H1 (cell line): ENCODE measurements at regions not wholly inside any gene's neighbourhood (a gene's known extent, or its start where the extent isn't known, plus 50 kb on each side); places are given as distances from the start of the nearest gene placed in this dataset.

ENCODE experiments used
- CTCF ChIA-PET: fragments of 300-600 bp; sonication (Branson Sonifier 250); formaldehyde crosslinking; loops from one replicate; lab custom pipeline; 2021; ENCODE audit not compliant: partially characterized antibody; lab: Charles Lee
- POLR2A ChIA-PET: fragments of 300-600 bp; sonication (Branson Sonifier 250); formaldehyde crosslinking; loops from one replicate; lab custom pipeline; 2021; ENCODE audit warnings: inconsistent platforms; ENCODE audit not compliant: partially characterized antibody; lab: Charles Lee
- DNase-seq, 2 experiments: peaks; one replicate each; pipeline versions ENCODE4 v3.0.0 to v3.0.0-alpha.2; 2010 to 2022; ENCODE audit warnings: low spot score in 2 of 2, low read depth in 1 of 2, mixed read lengths in 1 of 2
- FAIRE-seq: peaks from 2 replicates; lab custom pipeline; 2011; peaks lifted over from hg19 to GRCh38; lab: Jason Lieb, UNC
- H2AFZ ChIP-seq: 2 replicates; pipeline ENCODE4 v1.8.1; 2012; ENCODE audit warnings: low read length, inconsistent platforms
- H2AK5ac ChIP-seq: 2 replicates; pipeline ENCODE4 v1.6.1; 2013; ENCODE audit warnings: low read depth, low read length
- H2BK120ac ChIP-seq: replicated peaks from 2 replicates; pipeline ENCODE3; 2013; ENCODE audit warnings: low read depth, low read length, inconsistent platforms
- H2BK12ac ChIP-seq: 2 replicates; pipeline ENCODE4 v1.6.1; 2013; ENCODE audit warnings: low read depth, low read length
- H2BK15ac ChIP-seq: 2 replicates; pipeline ENCODE4 v1.6.1; 2013; ENCODE audit warnings: low read length
- H2BK20ac ChIP-seq: 2 replicates; pipeline ENCODE4 v1.6.1; 2013; ENCODE audit warnings: low read length
- H2BK5ac ChIP-seq: 2 replicates; pipeline ENCODE4 v1.6.1; 2013; ENCODE audit warnings: low read depth, low read length
- H3K14ac ChIP-seq: 2 replicates; pipeline ENCODE4 v1.6.1; 2013; ENCODE audit warnings: inconsistent platforms; ENCODE audit not compliant: insufficient read length
- H3K18ac ChIP-seq: 2 replicates; pipeline ENCODE4 v1.6.1; 2013; ENCODE audit warnings: low read length; ENCODE audit errors: extremely low read depth
- H3K23ac ChIP-seq: 2 replicates; pipeline ENCODE4 v1.6.1; 2013; ENCODE audit warnings: inconsistent platforms; ENCODE audit not compliant: insufficient read length
- H3K23me2 ChIP-seq: 2 replicates; pipeline ENCODE4 v1.6.1; 2013; ENCODE audit warnings: low read depth, low read length
- H3K27ac ChIP-seq: 2 replicates; pipeline ENCODE4 v1.6.1; 2011; ENCODE audit warnings: low read depth, low read length, inconsistent platforms
- H3K27me3 ChIP-seq, 4 experiments: replicated peaks in 1 of 4; 1 replicate in 1 of 4; 2 replicates in 3 of 4; pipeline versions ENCODE4 v1.6.1 to v1.8.1; 2011 to 2013; ENCODE audit warnings: low read length in 3 of 4, mild to moderate bottlenecking in 3 of 4, inconsistent platforms in 2 of 4, mixed read lengths in 2 of 4, moderate library complexity in 1 of 4; ENCODE audit not compliant: control insufficient read depth in 3 of 4, insufficient read depth in 3 of 4; ENCODE audit errors: extremely low read depth in 1 of 4
- H3K36me3 ChIP-seq, 4 experiments: 2 replicates each; pipeline versions ENCODE4 v1.6.1 to v1.8.1; 2011 to 2013; ENCODE audit warnings: mild to moderate bottlenecking in 4 of 4, low read length in 3 of 4, moderate library complexity in 2 of 4, control low read depth in 1 of 4, inconsistent platforms in 1 of 4; ENCODE audit not compliant: insufficient read depth in 4 of 4, control insufficient read depth in 2 of 4
- H3K4ac ChIP-seq: replicated peaks from 2 replicates; pipeline ENCODE3; 2013; ENCODE audit warnings: low read length, low read depth, mixed read lengths, inconsistent platforms; ENCODE audit not compliant: insufficient read length
- H3K4me1 ChIP-seq, 4 experiments: replicated peaks in 1 of 4; 1 replicate in 1 of 4; 2 replicates in 3 of 4; pipeline versions ENCODE4 v1.6.1 to v1.8.1; 2011 to 2013; ENCODE audit warnings: low read length in 3 of 4, inconsistent platforms in 2 of 4, mixed read lengths in 1 of 4; ENCODE audit not compliant: insufficient read depth in 4 of 4, control insufficient read depth in 3 of 4
- H3K4me2 ChIP-seq, 2 experiments: 2 replicates each; pipeline versions ENCODE4 v1.6.1 to v1.8.1; 2011 to 2013; ENCODE audit warnings: low read depth in 2 of 2, low read length in 2 of 2, control low read depth in 1 of 2, inconsistent platforms in 1 of 2, mild to moderate bottlenecking in 1 of 2; ENCODE audit not compliant: insufficient read depth in 1 of 2
- H3K4me3 ChIP-seq, 4 experiments: fragments of 200-600, 300-600 bp in 1 of 4; sonication (generic), shearing (Covaris generic), sonication (Bioruptor Twin) in 1 of 4; 2 replicates each; pipeline versions ENCODE4 v1.5.1 to v1.8.1; 2011 to 2016; ENCODE audit warnings: low read length in 4 of 4, low read depth in 3 of 4, control low read depth in 2 of 4, inconsistent platforms in 2 of 4, mild to moderate bottlenecking in 2 of 4, mixed read lengths in 1 of 4, moderate library complexity in 1 of 4; ENCODE audit not compliant: insufficient read depth in 2 of 4; ENCODE audit errors: extremely low read depth in 1 of 4
- H3K56ac ChIP-seq: replicated peaks from 2 replicates; pipeline ENCODE3; 2013; ENCODE audit warnings: low read depth, mild to moderate bottlenecking, mixed read lengths, low read length, inconsistent platforms; ENCODE audit not compliant: insufficient read length
- H3K79me1 ChIP-seq: 2 replicates; pipeline ENCODE4 v1.6.1; 2013; ENCODE audit warnings: low read depth, low read length, control low read depth
- H3K79me2 ChIP-seq, 2 experiments: 2 replicates each; pipeline versions ENCODE4 v1.6.1 to v1.8.1; 2012 to 2013; ENCODE audit warnings: low read length in 2 of 2, mild to moderate bottlenecking in 2 of 2, inconsistent platforms in 1 of 2; ENCODE audit not compliant: insufficient read depth in 2 of 2, control insufficient read depth in 1 of 2
- H3K9ac ChIP-seq, 4 experiments: replicated peaks in 1 of 4; 1 replicate in 1 of 4; 2 replicates in 3 of 4; pipeline versions ENCODE4 v1.6.1 to v1.8.1; 2011 to 2013; ENCODE audit warnings: low read depth in 3 of 4, low read length in 3 of 4, control low read depth in 2 of 4, mild to moderate bottlenecking in 2 of 4, moderate library complexity in 2 of 4, inconsistent platforms in 1 of 4; ENCODE audit errors: extremely low read depth in 1 of 4
- H3K9me3 ChIP-seq, 2 experiments: 2 replicates each; pipeline versions ENCODE4 v1.6.1 to v1.8.1; 2012 to 2013; ENCODE audit warnings: mild to moderate bottlenecking in 2 of 2, moderate library complexity in 2 of 2, control low read depth in 1 of 2, inconsistent platforms in 1 of 2, low read depth in 1 of 2, low read length in 1 of 2, mixed read lengths in 1 of 2; ENCODE audit not compliant: insufficient read depth in 2 of 2
- H4K20me1 ChIP-seq, 2 experiments: replicated peaks in 1 of 2; 2 replicates each; pipeline versions ENCODE3 to v1.8.1; 2011 to 2013; ENCODE audit warnings: inconsistent platforms in 2 of 2, low read length in 2 of 2, mild to moderate bottlenecking in 1 of 2; ENCODE audit not compliant: insufficient read depth in 2 of 2, control insufficient read depth in 1 of 2
- H4K5ac ChIP-seq: 2 replicates; pipeline ENCODE4 v1.6.1; 2013; ENCODE audit warnings: low read length, low read depth, mixed read lengths, inconsistent platforms; ENCODE audit not compliant: insufficient read length
- H4K8ac ChIP-seq: 2 replicates; pipeline ENCODE4 v1.8.0; 2013; ENCODE audit warnings: mild to moderate bottlenecking, moderate library complexity, low read length, inconsistent platforms; ENCODE audit not compliant: insufficient read depth; ENCODE audit errors: extremely low read depth
- H4K91ac ChIP-seq: replicated peaks from 2 replicates; pipeline ENCODE3; 2013; ENCODE audit warnings: low read length, mixed read lengths, inconsistent platforms; ENCODE audit not compliant: insufficient read length
- CTBP2 ChIP-seq: IDR thresholded peaks from 2 replicates; pipeline ENCODE4 v1.7.0; 2011; ENCODE audit warnings: borderline replicate concordance, mild to moderate bottlenecking, moderate library complexity, mixed read lengths, low read length; ENCODE audit not compliant: insufficient read depth, insufficient read length
- EGR1 ChIP-seq: IDR thresholded peaks from 2 replicates; pipeline ENCODE4 v1.6.1; 2011; ENCODE audit warnings: low read depth, low read length, borderline replicate concordance
- EZH2 ChIP-seq: fragments of 200-600 bp; sonication (generic); IDR thresholded peaks from 2 replicates; pipeline ENCODE4 v1.7.1; 2012; ENCODE audit warnings: low read depth, mild to moderate bottlenecking, moderate library complexity, low read length, inconsistent platforms; ENCODE audit not compliant: severe bottlenecking
- FOSL1 ChIP-seq: IDR thresholded peaks from 2 replicates; pipeline ENCODE4 v1.6.1; 2011; ENCODE audit warnings: mild to moderate bottlenecking, low read depth, low read length, moderate library complexity; ENCODE audit not compliant: insufficient read depth
- GABPA ChIP-seq: IDR thresholded peaks from 2 replicates; pipeline ENCODE4 v1.6.1; 2011; ENCODE audit warnings: mild to moderate bottlenecking, low read length, moderate library complexity, borderline replicate concordance; ENCODE audit not compliant: insufficient read depth
- HDAC6 ChIP-seq: IDR thresholded peaks from one replicate; pipeline ENCODE4 v1.7.1; 2012; ENCODE audit warnings: low read depth, mild to moderate bottlenecking, inconsistent platforms, low read length, moderate library complexity
- NRF1 ChIP-seq: IDR thresholded peaks from 2 replicates; pipeline ENCODE4 v1.6.1; 2011; ENCODE audit warnings: mild to moderate bottlenecking, low read depth, low read length, improper control_type of control experiment
- POU5F1 ChIP-seq: IDR thresholded peaks from 2 replicates; pipeline ENCODE4 v1.6.1; 2011; ENCODE audit warnings: low read depth, mild to moderate bottlenecking, low read length, moderate library complexity
- SP2 ChIP-seq: IDR thresholded peaks from 2 replicates; pipeline ENCODE4 v1.6.1; 2012; ENCODE audit warnings: mild to moderate bottlenecking, low read length, inconsistent platforms
- YY1 ChIP-seq: IDR thresholded peaks from 2 replicates; pipeline ENCODE4 v1.6.1; 2011; ENCODE audit warnings: low read depth, mild to moderate bottlenecking, low read length

DNA sequence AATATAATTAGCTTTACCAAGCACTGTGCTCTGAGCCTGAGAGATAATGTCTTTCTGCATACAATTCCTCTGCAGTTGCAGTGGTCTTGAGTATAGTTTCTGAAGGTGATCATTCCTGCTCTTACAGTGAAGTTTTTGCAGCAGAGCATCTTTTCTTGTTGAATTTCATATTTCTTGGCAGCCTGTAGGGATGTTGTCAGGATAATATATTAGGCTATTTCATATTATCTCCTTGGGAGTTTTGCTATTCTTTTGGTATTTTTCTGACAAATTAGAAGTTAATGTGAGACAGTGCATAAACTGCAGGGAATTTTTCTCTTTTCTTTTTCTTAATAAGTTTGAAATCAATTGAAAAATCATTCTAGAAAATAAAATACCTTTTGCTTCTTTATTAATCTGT is 1502.6 kb upstream of the FLRT2 start:
- no peaks in the 10 kb centered on the region for H3K23me2 ChIP-seq
- no peak overlapping the region for H3K27ac ChIP-seq
- no peak overlapping the region for H3K14ac ChIP-seq
- no peak overlapping the region for H2BK15ac ChIP-seq
- H3K79me2 ChIP-seq: no peaks in the 10 kb centered on the region
- H3K4ac ChIP-seq: no peak overlapping the region
- no peaks in the 10 kb centered on the region for H3K9me3 ChIP-seq
- H3K36me3 ChIP-seq: no peaks in the 10 kb centered on the region
- no peaks in the 10 kb centered on the region for H4K20me1 ChIP-seq
- no peak overlapping the region for H2AK5ac ChIP-seq
- no peaks in the 10 kb centered on the region for H3K27me3 ChIP-seq
- no peak overlapping the region for H3K23ac ChIP-seq
- TF ChIP-seq EZH2: no peak
- TF ChIP-seq HDAC6: no peak
- TF ChIP-seq GABPA: no peak
- TF ChIP-seq POU5F1: no peak
- no peak for TF ChIP-seq CTBP2
- no peak for TF ChIP-seq YY1
- no peak for TF ChIP-seq EGR1
- TF ChIP-seq NRF1: no peak
- TF ChIP-seq FOSL1: no peak
- no peak for TF ChIP-seq SP2
- no peak overlapping the region for H3K4me3 ChIP-seq
- no peaks in the 10 kb centered on the region for H3K4me1 ChIP-seq
- H3K56ac ChIP-seq: no peak overlapping the region
- no peak overlapping the region for H4K91ac ChIP-seq
- POLR2A ChIA-PET: no interaction called here
- H3K18ac ChIP-seq: no peak overlapping the region
- no peak for DNase-seq
- no peak overlapping the region for H4K8ac ChIP-seq
- no peak overlapping the region for H2BK12ac ChIP-seq
- CTCF ChIA-PET: no interaction called here
- no peak overlapping the region for H4K5ac ChIP-seq
- no peak overlapping the region for H2BK5ac ChIP-seq
- H3K4me2 ChIP-seq: no peak overlapping the region
- H2BK20ac ChIP-seq: no peak overlapping the region
- no peak overlapping the region for H2AFZ ChIP-seq
- no peak for FAIRE-seq
- H3K9ac ChIP-seq: no peak overlapping the region
- H2BK120ac ChIP-seq: no peak overlapping the region
- no peaks in the 10 kb centered on the region for H3K79me1 ChIP-seq
